Osteoblast (primary cell): ENCODE measurements at regions not wholly inside any gene's neighbourhood (a gene's known extent, or its start where the extent isn't known, plus 50 kb on each side); places are given as distances from the start of the nearest gene placed in this dataset.

Source experiments
- DNase-seq: peaks from one replicate; pipeline ENCODE4 v3.0.0; 2011; ENCODE audit warnings: low spot score, mixed read lengths; ENCODE audit not compliant: insufficient read length; ENCODE audit errors: missing footprints
- H2AFZ ChIP-seq: 2 replicates; pipeline ENCODE4 v1.6.0; 2011; ENCODE audit warnings: mild to moderate bottlenecking, low read length
- H3K27ac ChIP-seq: 2 replicates; pipeline ENCODE4 v1.5.1; 2011; ENCODE audit warnings: mild to moderate bottlenecking, low read depth, low read length, moderate library complexity
- H3K27me3 ChIP-seq: 2 replicates; pipeline ENCODE4 v1.6.0; 2012; ENCODE audit warnings: mild to moderate bottlenecking, control low read depth, inconsistent platforms, low read length, moderate library complexity; ENCODE audit not compliant: insufficient read depth
- H3K36me3 ChIP-seq: 2 replicates; pipeline ENCODE4 v1.5.1; 2011; ENCODE audit warnings: mild to moderate bottlenecking, low read length, control low read depth, moderate library complexity; ENCODE audit not compliant: insufficient read depth
- H3K4me1 ChIP-seq: 2 replicates; pipeline ENCODE4 v1.5.1; 2011; ENCODE audit warnings: mild to moderate bottlenecking, low read length, control low read depth, moderate library complexity; ENCODE audit not compliant: insufficient read depth
- H3K4me2 ChIP-seq: 2 replicates; pipeline ENCODE4 v1.6.0; 2011; ENCODE audit warnings: mild to moderate bottlenecking, low read length; ENCODE audit not compliant: insufficient read depth
- H3K4me3 ChIP-seq: fragments of 200-600 bp; sonication (generic); 3 replicates; pipeline ENCODE4 v1.5.1; 2012; ENCODE audit warnings: mild to moderate bottlenecking, low read length, inconsistent platforms; ENCODE audit not compliant: insufficient read depth
- H3K79me2 ChIP-seq: 2 replicates; pipeline ENCODE4 v1.6.0; 2012; ENCODE audit warnings: mild to moderate bottlenecking, low read length, control low read depth, inconsistent platforms; ENCODE audit not compliant: insufficient read depth
- H3K9me3 ChIP-seq: 2 replicates; pipeline ENCODE4 v1.5.1; 2011; ENCODE audit warnings: low read depth, low read length, control low read depth
- H4K20me1 ChIP-seq: 2 replicates; pipeline ENCODE4 v1.6.0; 2012; ENCODE audit warnings: mild to moderate bottlenecking, low read length, control low read depth; ENCODE audit not compliant: insufficient read depth
- TF ChIP-seq, protein P1 (sequence below): IDR thresholded peaks from 2 replicates; pipeline ENCODE4 v1.5.1; 2011; ENCODE audit warnings: mild to moderate bottlenecking, low read depth, low read length, moderate library complexity; ENCODE audit errors: extremely low read depth

DNA sequence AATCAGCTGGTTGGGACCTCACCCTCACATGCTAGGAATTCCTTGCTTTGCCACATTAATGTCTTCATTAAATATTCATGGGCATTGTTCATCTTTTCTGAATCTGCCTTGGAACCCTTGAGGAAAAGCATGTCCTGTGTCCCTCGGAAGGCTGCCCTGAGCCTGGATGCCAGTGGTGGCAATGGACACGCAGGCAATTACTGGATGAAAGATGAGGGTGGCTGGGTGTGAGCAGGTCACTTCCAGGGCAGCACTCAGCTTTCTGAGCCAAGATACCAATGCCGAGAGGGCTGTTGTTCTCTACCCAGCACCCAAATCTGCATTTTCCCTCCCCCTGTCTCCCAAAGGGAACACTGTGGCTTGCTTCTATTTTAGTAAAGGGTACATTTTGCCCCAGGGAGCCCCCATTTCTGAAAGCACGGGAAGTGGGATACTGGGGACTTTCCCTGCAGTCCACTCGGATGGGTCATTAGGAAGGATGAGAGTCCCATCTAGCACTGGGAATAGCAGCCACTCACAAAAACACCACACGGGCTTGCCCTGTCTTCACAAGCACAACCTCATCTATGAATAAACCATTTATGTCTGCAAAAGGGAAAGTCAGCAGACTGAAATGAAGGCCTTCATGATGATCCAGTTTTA, 234.8 kb downstream of the SOX11 start:
- DNase-seq: no peak
- H3K4me2 ChIP-seq: no peak overlapping the region

DNA sequence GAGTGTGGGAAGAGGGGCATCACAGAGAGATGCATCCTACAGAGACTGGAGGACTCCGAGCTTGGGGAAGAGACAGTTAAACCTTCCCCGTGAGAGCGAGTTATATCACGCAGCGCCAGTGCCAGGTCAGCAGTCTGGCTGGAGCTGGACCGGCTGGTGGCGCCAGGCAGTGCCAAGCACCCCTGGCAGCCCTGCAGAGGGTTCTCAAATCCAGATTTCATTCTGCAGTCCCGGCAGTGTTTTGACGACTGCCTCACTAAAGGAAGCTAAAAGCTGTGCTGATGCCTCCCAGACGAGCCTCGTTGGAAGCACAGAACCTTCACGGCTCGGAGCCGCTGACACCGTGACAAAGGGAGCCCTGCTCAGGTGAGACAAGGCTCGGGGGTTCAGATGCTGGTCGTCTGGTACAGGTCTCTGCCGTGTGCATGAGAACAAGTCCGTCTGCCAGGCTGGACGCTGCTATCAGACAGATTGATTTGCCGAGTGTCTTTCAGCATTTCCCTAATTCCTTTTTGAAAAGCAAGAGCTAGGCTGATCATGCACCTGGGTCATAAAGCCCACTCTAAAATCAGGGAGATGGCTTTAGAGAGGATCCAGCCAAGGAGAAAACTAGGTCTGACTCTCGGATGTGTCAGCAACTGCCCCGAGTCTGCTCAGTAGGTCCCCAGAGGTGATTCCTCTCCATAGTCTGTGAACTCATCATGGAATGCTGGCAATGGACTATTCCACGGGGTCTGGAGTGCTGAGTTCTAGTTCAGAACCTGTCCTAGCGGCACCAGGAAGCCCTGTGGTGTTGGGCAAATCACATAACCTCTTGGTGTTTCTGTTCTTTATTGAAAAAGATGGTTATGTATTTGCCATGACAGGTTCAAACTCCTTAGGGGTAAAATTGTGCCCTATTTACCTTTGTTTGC, 240.6 kb downstream of the SOX11 start:
- Histone ChIP-seq H3K9me3 (no peaks in the 10 kb centered on the region), H3K27me3 (no peaks in the 10 kb centered on the region), H3K4me1 (no peaks in the 10 kb centered on the region), H3K27ac (no peak overlapping the region), H3K79me2 (no peaks in the 10 kb centered on the region), H3K4me3 (no peak overlapping the region), H3K36me3 (no peaks in the 10 kb centered on the region), H4K20me1 (no peaks in the 10 kb centered on the region), H2AFZ (no peak overlapping the region), H3K4me2 (no peak overlapping the region)
- DNase-seq: peak; percentile 67
- TF ChIP-seq, protein P1, sequence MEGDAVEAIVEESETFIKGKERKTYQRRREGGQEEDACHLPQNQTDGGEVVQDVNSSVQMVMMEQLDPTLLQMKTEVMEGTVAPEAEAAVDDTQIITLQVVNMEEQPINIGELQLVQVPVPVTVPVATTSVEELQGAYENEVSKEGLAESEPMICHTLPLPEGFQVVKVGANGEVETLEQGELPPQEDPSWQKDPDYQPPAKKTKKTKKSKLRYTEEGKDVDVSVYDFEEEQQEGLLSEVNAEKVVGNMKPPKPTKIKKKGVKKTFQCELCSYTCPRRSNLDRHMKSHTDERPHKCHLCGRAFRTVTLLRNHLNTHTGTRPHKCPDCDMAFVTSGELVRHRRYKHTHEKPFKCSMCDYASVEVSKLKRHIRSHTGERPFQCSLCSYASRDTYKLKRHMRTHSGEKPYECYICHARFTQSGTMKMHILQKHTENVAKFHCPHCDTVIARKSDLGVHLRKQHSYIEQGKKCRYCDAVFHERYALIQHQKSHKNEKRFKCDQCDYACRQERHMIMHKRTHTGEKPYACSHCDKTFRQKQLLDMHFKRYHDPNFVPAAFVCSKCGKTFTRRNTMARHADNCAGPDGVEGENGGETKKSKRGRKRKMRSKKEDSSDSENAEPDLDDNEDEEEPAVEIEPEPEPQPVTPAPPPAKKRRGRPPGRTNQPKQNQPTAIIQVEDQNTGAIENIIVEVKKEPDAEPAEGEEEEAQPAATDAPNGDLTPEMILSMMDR: no peak

More for the DNA sequence above, 234.8 kb downstream of the SOX11 start:
- Histone ChIP-seq H3K36me3 (no peaks in the 10 kb centered on the region), H3K27me3 (no peaks in the 10 kb centered on the region), H4K20me1 (no peaks in the 10 kb centered on the region), H2AFZ (no peak overlapping the region), H3K9me3 (no peaks in the 10 kb centered on the region), H3K4me3 (no peak overlapping the region), H3K27ac (no peak overlapping the region), H3K4me1 (no peaks in the 10 kb centered on the region), H3K79me2 (no peaks in the 10 kb centered on the region)
- TF ChIP-seq, protein P1: no peak

DNA sequence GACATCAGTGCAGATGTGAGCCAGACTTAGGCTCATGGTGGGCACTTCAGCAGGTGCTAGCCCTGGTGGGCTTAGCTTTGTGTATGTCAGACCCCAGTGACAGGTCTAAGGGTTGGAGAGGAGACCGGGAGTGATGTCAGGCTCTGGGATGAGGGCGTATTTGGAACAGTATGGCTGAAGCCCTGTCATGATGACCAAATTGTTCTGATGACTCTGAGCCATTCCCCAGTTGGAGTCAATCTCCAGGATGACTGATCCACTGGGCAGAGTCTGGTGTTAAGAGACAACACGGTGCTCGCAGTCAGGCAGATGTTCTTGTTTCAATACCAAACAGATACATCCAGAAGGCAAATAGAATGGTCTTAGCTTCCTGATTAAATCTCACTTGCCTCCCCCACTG, 241.5 kb downstream of the SOX11 start:
- Histone ChIP-seq H2AFZ (no peak overlapping the region), H3K4me1 (no peaks in the 10 kb centered on the region), H3K4me3 (no peak overlapping the region), H3K4me2 (no peak overlapping the region), H4K20me1 (no peaks in the 10 kb centered on the region), H3K9me3 (no peaks in the 10 kb centered on the region), H3K27me3 (no peaks in the 10 kb centered on the region), H3K27ac (no peak overlapping the region), H3K36me3 (no peaks in the 10 kb centered on the region), H3K79me2 (no peaks in the 10 kb centered on the region)
- TF ChIP-seq, protein P1: no peak
- DNase-seq: no peak

DNA sequence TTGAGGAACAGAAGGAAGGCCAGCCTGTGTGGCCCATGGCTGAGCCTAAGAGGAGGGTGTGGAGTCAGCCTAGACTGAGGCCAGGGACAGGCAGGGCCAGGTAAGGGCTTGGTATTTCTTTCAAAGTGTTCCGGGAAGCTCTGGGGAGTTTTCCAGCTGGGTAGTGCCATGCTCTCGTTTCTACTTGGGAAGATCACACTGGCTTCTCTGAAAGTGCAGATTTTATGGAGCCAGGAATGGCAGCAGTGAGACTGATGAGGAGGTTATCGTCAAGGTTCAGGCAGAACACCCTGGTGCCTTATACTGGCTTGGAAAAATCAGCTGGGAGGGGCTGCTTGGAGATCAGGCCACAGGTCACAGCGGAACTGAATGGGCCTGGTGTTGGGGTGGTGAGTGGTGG, 245.1 kb downstream of the SOX11 start:
- Histone ChIP-seq H3K27ac (no peak overlapping the region), H3K4me2 (no peak overlapping the region), H3K9me3 (no peaks in the 10 kb centered on the region), H3K79me2 (no peaks in the 10 kb centered on the region), H3K4me1 (no peaks in the 10 kb centered on the region), H3K27me3 (no peaks in the 10 kb centered on the region), H4K20me1 (no peaks in the 10 kb centered on the region), H3K4me3 (no peak overlapping the region), H2AFZ (no peak overlapping the region), H3K36me3 (no peaks in the 10 kb centered on the region)
- DNase-seq: no peak
- TF ChIP-seq, protein P1: no peak
